ENCODE measurements at regions not wholly inside any gene's neighbourhood (a gene's known extent, or its start where the extent isn't known, plus 50 kb on each side); places are given as distances from the start of the nearest gene placed in this dataset.

DNA sequence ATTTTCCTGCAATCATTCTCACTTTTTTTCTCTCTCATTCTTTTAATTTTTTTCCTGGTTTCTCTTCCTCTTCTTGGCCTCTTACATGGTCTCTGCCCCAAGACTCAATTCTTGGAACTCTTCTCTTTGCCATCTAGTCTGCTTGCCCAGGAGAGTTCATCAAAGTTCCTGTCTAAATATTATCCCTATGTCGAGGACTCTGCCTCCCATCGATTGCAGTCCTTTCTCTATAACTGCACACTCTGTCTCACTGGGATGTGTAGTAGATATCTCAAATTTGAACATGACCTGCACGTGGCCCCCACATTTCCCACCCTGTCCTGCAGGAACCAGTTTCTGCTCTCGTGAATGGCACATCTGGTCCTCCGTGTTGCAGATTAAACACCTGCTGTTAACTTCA is 204.7 kb upstream of the TMTC4 start:
- TF ChIP-seq, protein P1, sequence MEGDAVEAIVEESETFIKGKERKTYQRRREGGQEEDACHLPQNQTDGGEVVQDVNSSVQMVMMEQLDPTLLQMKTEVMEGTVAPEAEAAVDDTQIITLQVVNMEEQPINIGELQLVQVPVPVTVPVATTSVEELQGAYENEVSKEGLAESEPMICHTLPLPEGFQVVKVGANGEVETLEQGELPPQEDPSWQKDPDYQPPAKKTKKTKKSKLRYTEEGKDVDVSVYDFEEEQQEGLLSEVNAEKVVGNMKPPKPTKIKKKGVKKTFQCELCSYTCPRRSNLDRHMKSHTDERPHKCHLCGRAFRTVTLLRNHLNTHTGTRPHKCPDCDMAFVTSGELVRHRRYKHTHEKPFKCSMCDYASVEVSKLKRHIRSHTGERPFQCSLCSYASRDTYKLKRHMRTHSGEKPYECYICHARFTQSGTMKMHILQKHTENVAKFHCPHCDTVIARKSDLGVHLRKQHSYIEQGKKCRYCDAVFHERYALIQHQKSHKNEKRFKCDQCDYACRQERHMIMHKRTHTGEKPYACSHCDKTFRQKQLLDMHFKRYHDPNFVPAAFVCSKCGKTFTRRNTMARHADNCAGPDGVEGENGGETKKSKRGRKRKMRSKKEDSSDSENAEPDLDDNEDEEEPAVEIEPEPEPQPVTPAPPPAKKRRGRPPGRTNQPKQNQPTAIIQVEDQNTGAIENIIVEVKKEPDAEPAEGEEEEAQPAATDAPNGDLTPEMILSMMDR (IDR thresholded peaks at IDR 0.05) = no peak
- TF ChIP-seq POLR2A (IDR thresholded peaks at IDR 0.05) (no peak), EP300 (IDR thresholded peaks at IDR 0.05) (no peak)
